Stimulated activated naive CD4-positive, alpha-beta T cell (primary cell): ENCODE measurements at regions not wholly inside any gene's neighbourhood (a gene's known extent, or its start where the extent isn't known, plus 50 kb on each side); places are given as distances from the start of the nearest gene placed in this dataset.

Experiments used
- DNase-seq, 6 experiments: peaks; one replicate each; lab custom pipeline; 2025; lab: John Stamatoyannopoulos, UW

- DNase-seq = no peak
These were observed 268.7 kb upstream of the THRB start for GRCh38 chr3:24763393-24763792.

- no peak for DNase-seq
These were observed 269.7 kb upstream of the THRB start for GRCh38 chr3:24764236-24764915.

- no peak for DNase-seq
These were observed 270.7 kb upstream of the THRB start for GRCh38 chr3:24765399-24765798.

- no peak for DNase-seq
These were observed 275.3 kb upstream of the THRB start for GRCh38 chr3:24769918-24770317.

GRCh38 chr3:24773798-24774197, 279.1 kb upstream of the THRB start:
- DNase-seq = no peak

GRCh38 chr3:24780991-24781390, 286.3 kb upstream of the THRB start:
- DNase-seq = no peak

- no peak for DNase-seq
These were observed 286.8 kb upstream of the THRB start for GRCh38 chr3:24781454-24781853.

GRCh38 chr3:24793896-24794295, 299.2 kb upstream of the THRB start:
- no peak for DNase-seq

GRCh38 chr3:24802614-24803013, 308.0 kb upstream of the THRB start:
- DNase-seq = no peak

- no peak for DNase-seq
These were observed 309.4 kb upstream of the THRB start for GRCh38 chr3:24804095-24804494.

GRCh38 chr3:24810881-24811280, 316.2 kb upstream of the THRB start:
- no peak for DNase-seq

GRCh38 chr3:24812116-24812515, 317.5 kb upstream of the THRB start:
- DNase-seq = no peak

GRCh38 chr3:24818055-24818454, 323.4 kb upstream of the THRB start:
- DNase-seq = no peak

- no peak for DNase-seq
These were observed 333.4 kb upstream of the THRB start for GRCh38 chr3:24828011-24828410.

GRCh38 chr3:24828551-24828950, 333.9 kb upstream of the THRB start:
- DNase-seq = no peak

GRCh38 chr3:24829011-24829581, 334.4 kb upstream of the THRB start:
- no peak for DNase-seq

GRCh38 chr3:24829629-24830229, 335.1 kb upstream of the THRB start:
- no peak for DNase-seq

GRCh38 chr3:24830230-24831152, 335.8 kb upstream of the THRB start:
- DNase-seq = no peak

- no peak for DNase-seq
These were observed 336.6 kb upstream of the THRB start for GRCh38 chr3:24831221-24831620.

GRCh38 chr3:24832891-24833290, 338.2 kb upstream of the THRB start:
- DNase-seq = no peak

GRCh38 chr3:24834442-24834841, 339.8 kb upstream of the THRB start:
- DNase-seq = no peak

- DNase-seq = no peak
These were observed 340.9 kb upstream of the THRB start for GRCh38 chr3:24835510-24835909.

GRCh38 chr3:24837601-24838000, 343.0 kb upstream of the THRB start:
- no peak for DNase-seq
